Uterus (tissue), 3 donors: ENCODE measurements at regions not wholly inside any gene's neighbourhood (a gene's known extent, or its start where the extent isn't known, plus 50 kb on each side); places are given as distances from the start of the nearest gene placed in this dataset.

Experiments
- DNase-seq, 2 donors: peaks; one replicate each; pipeline ENCODE4 v3.0.0-alpha.2; 2019 to 2020
- H3K27ac ChIP-seq, 2 donors: fragments of 200-600 bp; sonication (generic); 1 replicate in 1 of 2; 2 replicates in 1 of 2; pipeline ENCODE4 v1.5.1; 2016 to 2018
- H3K27me3 ChIP-seq, 2 donors: fragments of 200-600 bp; sonication (generic); one replicate each; pipeline ENCODE4 v1.5.1; 2018 to 2019; ENCODE audit warnings: control low read depth in 1 of 2
- H3K36me3 ChIP-seq, 2 donors: fragments of 200-600 bp; sonication (generic); one replicate each; pipeline ENCODE4 v1.5.1; 2019; ENCODE audit warnings: control low read depth in 1 of 2
- H3K4me1 ChIP-seq, 2 donors: fragments of 200-600 bp; sonication (generic); one replicate each; pipeline ENCODE4 v1.5.1; 2018 to 2019; ENCODE audit warnings: control low read depth in 1 of 2
- H3K4me3 ChIP-seq, 2 donors: fragments of 200-600 bp; sonication (generic); 1 replicate in 1 of 2; 2 replicates in 1 of 2; pipeline ENCODE4 v1.5.1; 2018 to 2019; ENCODE audit warnings: mild to moderate bottlenecking in 1 of 2
- H3K9me3 ChIP-seq, 2 donors: fragments of 200-600 bp; sonication (generic); one replicate each; pipeline ENCODE4 v1.5.1; 2019; ENCODE audit warnings: control low read depth in 1 of 2
- POLR2A ChIP-seq, 2 donors: fragments of 450-650 bp; IDR thresholded peaks; one replicate each; pipeline ENCODE4 v1.6.1; 2016; ENCODE audit warnings: antibody characterized with exemption in 2 of 2, mild to moderate bottlenecking in 1 of 2, moderate library complexity in 1 of 2
- intact Hi-C: fragments of 100-400 bp; cut with DNase I; formaldehyde crosslinking; loops from one replicate; pipeline ENCODE4 v1.15.1; 2023; ENCODE audit warnings: low total_unique reads
- TF ChIP-seq, protein P1 (sequence below), 4 experiments: fragments of 200-600 bp in 2 of 4; fragments of 450-650 bp in 2 of 4; sonication (generic) in 2 of 4; IDR thresholded peaks; one replicate each; pipeline ENCODE4 v1.5.1; 2016 to 2019; ENCODE audit warnings: antibody characterized with exemption in 4 of 4, mild to moderate bottlenecking in 2 of 4, moderate library complexity in 1 of 4
- donor health status: DM: yes; HTN: yes; CAD: no.

DNA sequence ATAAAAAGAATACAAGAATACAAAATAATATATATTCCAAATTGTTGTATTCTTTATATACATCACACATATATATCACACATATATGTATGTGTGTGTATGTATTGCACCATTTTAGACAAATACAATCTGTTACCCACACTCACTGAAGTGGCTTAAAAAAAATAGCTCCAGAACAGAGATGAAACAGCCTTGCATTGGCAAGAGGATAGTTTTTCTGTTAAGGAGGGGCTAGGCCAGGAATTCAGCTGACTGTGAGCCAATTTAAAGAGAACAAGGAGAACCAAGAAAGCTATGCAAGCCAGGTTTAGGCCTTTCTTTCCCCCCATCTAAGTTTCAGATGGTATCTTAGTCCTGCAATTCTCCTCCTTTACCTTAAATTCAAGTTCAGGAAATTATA, 257.5 kb downstream of the MZT1 start:
- DNase-seq, result no peak
- intact Hi-C loops, result no loop called here
- Histone ChIP-seq H3K36me3 (no peaks in the 10 kb centered on the region), H3K9me3 (no peaks in the 10 kb centered on the region), H3K4me1 (no peaks in the 10 kb centered on the region), H3K27me3 (no peaks in the 10 kb centered on the region), H3K4me3 (no peak overlapping the region), H3K27ac (no peak overlapping the region)
- TF ChIP-seq, protein P1, sequence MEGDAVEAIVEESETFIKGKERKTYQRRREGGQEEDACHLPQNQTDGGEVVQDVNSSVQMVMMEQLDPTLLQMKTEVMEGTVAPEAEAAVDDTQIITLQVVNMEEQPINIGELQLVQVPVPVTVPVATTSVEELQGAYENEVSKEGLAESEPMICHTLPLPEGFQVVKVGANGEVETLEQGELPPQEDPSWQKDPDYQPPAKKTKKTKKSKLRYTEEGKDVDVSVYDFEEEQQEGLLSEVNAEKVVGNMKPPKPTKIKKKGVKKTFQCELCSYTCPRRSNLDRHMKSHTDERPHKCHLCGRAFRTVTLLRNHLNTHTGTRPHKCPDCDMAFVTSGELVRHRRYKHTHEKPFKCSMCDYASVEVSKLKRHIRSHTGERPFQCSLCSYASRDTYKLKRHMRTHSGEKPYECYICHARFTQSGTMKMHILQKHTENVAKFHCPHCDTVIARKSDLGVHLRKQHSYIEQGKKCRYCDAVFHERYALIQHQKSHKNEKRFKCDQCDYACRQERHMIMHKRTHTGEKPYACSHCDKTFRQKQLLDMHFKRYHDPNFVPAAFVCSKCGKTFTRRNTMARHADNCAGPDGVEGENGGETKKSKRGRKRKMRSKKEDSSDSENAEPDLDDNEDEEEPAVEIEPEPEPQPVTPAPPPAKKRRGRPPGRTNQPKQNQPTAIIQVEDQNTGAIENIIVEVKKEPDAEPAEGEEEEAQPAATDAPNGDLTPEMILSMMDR (IDR thresholded peaks at IDR 0.05), result no peak
- no peak for TF ChIP-seq POLR2A (IDR thresholded peaks at IDR 0.05)

DNA sequence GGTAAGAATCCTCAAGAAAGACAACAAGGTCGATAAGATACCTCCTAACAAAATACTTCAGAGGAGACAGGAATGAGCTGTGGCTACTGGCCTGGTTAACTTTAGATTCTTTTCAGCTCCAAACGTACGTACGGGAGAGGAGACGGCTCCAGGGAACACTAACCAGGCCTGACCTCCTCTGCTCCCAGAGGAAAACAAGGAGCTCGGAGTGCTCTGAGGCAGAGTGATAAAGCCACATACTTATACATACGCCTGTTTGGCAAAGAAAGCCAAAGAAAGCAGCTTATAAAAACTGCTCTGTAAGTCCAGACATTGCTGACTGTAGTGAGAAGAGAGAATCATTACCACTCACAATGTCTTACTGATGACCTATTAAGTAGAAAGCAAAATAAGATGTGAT, 263.9 kb downstream of the MZT1 start:
- no peak for DNase-seq
- intact Hi-C loops, result no loop called here
- Histone ChIP-seq H3K27ac (no peak overlapping the region), H3K27me3 (no peaks in the 10 kb centered on the region), H3K9me3 (no peaks in the 10 kb centered on the region), H3K36me3 (no peaks in the 10 kb centered on the region), H3K4me1 (no peaks in the 10 kb centered on the region), H3K4me3 (no peak overlapping the region)
- TF ChIP-seq POLR2A (IDR thresholded peaks at IDR 0.05), result no peak
- TF ChIP-seq, protein P1 (IDR thresholded peaks at IDR 0.05), result no peak

DNA sequence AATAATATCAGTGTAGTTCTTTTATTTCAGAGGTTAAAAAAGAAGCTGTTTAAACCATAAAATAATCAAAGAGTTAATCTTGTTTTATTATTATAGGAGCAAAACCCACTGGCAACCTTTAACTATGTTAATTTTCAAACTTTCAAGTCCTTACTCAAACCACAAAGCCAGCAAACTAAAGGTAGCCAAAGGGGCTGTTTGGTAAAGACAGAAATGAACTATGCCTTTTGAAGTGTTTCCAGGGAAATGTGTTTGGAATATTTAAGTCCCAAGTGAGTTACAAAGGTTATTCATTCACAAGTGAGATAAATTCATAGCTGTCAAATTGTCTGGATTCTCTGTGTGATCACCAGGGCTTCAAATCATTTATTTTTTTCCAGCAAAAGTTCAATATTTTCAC, 264.7 kb downstream of the MZT1 start:
- Histone ChIP-seq H3K4me3 (no peak overlapping the region), H3K27ac (no peak overlapping the region), H3K27me3 (no peaks in the 10 kb centered on the region), H3K4me1 (no peaks in the 10 kb centered on the region), H3K36me3 (no peaks in the 10 kb centered on the region), H3K9me3 (no peaks in the 10 kb centered on the region)
- DNase-seq, result no peak
- TF ChIP-seq, protein P1 (IDR thresholded peaks at IDR 0.05), result no peak
- no peak for TF ChIP-seq POLR2A (IDR thresholded peaks at IDR 0.05)
- intact Hi-C loops, result no loop called here

DNA sequence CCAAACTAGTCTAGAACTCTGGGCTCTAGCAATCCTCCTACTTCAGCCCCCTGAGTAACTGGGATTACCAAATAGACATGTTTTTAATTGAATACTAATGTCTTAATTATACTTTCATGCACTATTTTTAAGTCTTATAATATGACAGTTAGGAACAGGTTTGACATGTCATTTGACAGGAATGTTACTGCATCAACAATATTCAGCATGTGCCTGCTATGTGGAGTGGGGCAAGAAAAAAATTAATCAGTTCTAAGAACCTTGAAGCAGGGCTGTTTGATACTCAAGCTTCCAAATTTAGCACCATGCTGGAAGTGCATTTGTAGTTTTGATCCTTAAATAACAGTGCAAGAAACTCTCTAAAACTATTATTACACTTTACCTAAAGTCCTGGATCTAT, 265.3 kb downstream of the MZT1 start:
- Histone ChIP-seq H3K9me3 (no peaks in the 10 kb centered on the region), H3K4me1 (no peaks in the 10 kb centered on the region), H3K4me3 (no peak overlapping the region), H3K27me3 (no peaks in the 10 kb centered on the region), H3K27ac (no peak overlapping the region), H3K36me3 (no peaks in the 10 kb centered on the region)
- intact Hi-C loops, result no loop called here
- no peak for TF ChIP-seq POLR2A (IDR thresholded peaks at IDR 0.05)
- TF ChIP-seq, protein P1 (IDR thresholded peaks at IDR 0.05), result no peak
- DNase-seq, result no peak

DNA sequence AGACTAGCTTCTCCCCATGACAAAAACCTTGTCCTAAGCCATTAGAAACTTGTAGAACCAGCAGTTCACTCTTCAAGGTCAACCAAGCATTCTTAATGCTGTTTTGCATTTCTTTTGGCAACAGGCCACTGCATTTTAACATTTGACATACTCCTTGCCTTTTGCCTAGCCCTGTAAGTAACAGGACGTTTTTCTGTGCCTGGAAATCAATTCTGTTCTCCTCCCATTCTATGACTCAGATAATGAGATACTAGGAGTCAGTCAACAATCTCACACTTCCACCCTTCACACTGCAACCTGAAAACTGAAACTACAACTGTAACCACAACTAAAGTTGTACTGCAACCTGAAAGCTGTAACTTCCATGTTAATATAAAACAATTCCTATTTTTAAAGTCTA, 268.7 kb downstream of the MZT1 start:
- Histone ChIP-seq H3K9me3 (no peaks in the 10 kb centered on the region), H3K27me3 (no peaks in the 10 kb centered on the region), H3K4me1 (no peaks in the 10 kb centered on the region), H3K27ac (no peak overlapping the region), H3K4me3 (no peak overlapping the region), H3K36me3 (no peaks in the 10 kb centered on the region)
- intact Hi-C loops, result no loop called here
- DNase-seq, result no peak
- TF ChIP-seq, protein P1 (IDR thresholded peaks at IDR 0.05), result no peak
- TF ChIP-seq POLR2A (IDR thresholded peaks at IDR 0.05), result no peak
